NCI-H2196 (cell line): ENCODE measurements at regions not wholly inside any gene's neighbourhood (a gene's known extent, or its start where the extent isn't known, plus 50 kb on each side); places are given as distances from the start of the nearest gene placed in this dataset.
"Not testable (repeated sequence)": the region's sequence is repeated elsewhere in the genome, so short reads cannot be mapped to it uniquely, and the experiment has no call there.

Source experiments
- DNase-seq: peaks from one replicate; lab custom pipeline; 2025; ENCODE audit not compliant: unreplicated experiment; lab: John Stamatoyannopoulos, UW

DNA sequence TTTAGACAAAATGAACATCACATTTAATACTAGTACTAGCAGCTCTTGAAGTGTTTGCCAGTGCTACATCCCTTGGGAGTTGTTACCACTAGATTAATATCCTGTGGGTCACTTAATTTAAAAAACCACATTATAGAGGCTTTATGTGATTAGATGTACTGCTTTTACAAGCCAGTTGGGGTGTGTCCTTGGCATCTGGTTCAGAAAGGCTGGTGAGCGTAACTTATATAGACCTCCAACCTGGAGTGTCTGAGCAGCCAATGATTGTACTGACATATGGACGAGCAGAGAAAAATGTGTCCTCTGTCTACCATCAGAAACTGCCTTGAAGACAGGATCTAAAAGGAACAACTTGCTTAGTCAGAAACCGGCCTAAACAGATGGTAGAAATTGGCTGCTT lies 306.2 kb upstream of the ATP11B start:
- no peak for DNase-seq

DNA sequence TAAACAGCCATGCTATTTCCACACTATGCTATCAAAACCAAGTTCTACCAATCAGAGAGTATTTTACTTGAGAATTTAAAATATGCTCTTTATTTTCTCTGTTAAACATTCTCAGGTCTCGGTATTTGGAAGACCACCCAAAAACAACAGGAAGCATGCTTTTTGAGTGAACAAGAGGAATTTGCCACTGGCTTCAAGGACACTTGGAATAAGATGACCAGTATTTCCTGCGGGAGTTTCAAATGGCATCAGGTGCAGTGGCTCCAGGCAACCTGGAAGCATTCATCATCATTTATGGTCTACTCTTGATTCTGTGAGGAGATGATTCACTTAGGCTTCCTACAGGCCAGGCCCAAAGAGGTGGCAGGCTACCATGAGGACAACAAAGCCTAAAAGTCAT lies 305.7 kb upstream of the ATP11B start:
- DNase-seq, result no peak

DNA sequence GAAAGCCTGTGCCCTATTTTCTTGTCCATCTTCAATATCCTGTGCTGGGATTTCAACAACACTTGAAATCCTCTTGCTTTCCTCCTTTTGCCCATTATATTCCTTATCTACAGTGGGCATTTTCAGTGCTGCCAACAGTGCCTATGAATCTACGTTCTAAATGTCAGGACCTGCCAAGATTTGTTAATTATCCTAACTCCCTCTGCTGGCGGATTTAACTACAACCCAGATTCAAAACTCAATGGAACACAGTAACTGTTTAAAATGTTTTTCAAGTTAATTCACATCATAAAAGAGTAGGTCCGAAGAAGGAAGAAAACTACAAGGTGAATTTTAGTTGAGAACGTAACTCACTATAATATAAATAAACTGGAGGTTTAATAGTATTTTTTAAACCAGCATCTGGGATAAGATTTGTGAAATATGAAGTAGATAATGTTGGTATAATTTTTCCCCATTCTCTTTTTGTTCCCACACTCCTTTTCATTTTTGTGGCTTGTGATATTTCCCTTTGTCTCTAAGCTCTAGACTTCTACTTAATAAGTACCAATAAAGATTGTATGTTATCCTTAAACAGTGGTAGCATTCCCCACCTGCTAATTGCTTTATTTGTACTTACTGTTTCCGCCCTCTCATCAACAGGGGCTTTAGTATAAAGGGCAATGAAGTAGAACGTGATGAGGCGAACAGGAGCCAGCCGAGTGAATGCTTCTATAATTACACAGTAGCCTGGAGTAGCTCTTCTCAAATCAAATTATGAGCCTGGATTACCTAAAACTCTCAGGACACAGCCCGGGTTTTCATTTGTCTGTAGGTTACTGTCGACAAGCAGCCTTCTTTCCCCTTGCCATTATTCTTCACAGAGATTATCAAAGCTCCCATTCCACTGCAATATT lies 302.5 kb upstream of the ATP11B start:
- peak; percentile 86 for DNase-seq

- DNase-seq, result peak; percentile 58
Observed at GRCh38 chr3:182491577-182491976, 301.7 kb upstream of the ATP11B start.

- no peak for DNase-seq
Observed at GRCh38 chr3:182492536-182492935, 300.8 kb upstream of the ATP11B start.

- no peak for DNase-seq
Observed at GRCh38 chr3:182500289-182500688, 293.0 kb upstream of the ATP11B start.

GRCh38 chr3:182501856-182502255 lies 291.4 kb upstream of the ATP11B start:
- no peak for DNase-seq

DNA sequence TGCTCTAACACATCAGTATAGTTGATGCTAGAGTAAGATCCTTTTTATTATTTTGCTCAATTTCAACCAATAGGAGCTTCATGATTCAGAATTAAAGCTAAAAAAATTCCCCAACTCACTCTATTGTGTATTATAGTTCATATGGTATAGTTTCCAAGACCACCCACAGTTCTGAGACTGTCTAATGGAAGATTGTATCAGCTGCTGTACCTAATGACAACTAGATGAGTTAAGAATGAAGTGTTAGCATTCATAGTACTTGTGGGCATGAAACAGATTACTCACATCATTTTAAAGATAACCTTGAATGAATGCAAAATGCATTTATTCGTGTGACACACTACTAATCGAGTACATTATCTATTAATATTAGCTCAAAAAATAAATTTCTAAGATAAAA lies 289.9 kb upstream of the ATP11B start:
- no peak for DNase-seq

DNA sequence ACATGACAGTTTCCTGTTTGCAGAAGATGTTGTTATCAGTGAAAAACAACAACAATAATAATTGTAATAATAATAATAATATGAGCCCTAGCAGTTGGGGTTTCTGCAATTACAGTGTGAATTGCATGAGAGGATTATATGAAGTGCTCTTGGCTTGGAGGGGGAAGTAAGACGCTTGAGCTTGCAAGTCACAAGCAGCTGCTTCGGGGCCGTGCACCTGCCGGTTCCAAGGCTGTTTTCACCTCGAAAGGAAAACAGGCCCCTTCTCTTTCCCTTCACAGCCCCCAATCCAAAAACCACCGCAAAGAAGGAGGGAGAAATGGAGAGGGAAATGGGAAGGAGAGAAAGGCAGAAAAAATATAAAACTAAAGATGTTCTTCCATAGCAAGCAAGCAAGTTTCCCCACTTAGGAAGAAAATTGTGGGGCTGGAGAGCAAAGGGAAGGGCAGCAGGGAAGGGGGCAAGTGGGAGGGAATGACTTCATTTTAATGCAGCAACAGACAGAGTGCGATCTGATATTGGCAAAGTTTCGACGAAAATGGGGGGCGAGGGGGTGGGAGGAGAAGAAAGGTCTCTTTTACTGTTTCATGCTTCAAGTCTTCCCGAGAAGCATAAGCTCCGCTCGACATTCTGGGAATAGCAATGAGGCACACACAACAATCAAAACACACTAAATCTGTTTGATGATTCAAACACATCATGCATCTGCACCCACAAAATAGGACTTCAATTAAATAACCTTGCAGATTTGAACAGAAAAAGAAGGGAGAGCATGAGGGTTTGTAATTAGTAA lies 284.2 kb upstream of the ATP11B start:
- DNase-seq, result no peak

- DNase-seq, result no peak
Observed at GRCh38 chr3:182509844-182510460, 283.4 kb upstream of the ATP11B start.

GRCh38 chr3:182514236-182514964 lies 278.9 kb upstream of the ATP11B start:
- no peak for DNase-seq

DNA sequence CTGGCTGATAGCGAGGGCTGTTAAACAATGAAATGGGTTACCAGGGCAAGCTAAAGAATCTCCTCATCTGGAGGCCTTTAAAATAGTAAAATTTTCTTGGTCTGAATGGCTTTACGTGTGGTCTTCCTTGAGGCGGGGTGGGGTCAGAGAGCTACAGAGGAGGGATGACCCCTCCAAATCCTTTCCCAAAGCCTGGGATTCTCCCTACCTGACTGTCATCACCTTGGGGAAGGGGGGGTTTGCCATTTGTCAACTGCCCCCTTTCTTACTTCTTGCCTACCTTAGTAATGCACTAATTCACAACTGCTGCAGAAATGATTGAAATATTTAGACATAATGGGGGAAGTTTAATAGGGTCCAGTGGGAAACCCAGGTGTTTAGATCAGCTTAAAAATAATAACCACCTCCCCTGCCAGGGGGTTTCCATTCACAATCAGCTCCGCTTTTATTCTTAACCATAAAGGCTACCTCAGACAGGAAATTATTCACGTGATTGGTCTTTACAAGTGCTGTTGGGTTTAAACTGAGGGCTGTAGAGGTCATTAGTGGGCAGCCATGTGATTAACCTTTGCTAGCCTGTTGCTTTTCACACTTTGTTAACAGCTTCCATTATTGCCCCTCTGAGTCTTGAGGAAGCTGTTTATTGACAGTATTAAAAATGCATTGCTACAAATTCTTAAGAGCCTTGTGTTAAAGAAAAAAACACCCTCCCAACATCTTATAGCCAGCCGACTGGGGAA lies 276.5 kb upstream of the ATP11B start:
- no peak for DNase-seq

- DNase-seq, result no peak
Observed at GRCh38 chr3:182519569-182519968, 273.7 kb upstream of the ATP11B start.

GRCh38 chr3:182521339-182521738 lies 272.0 kb upstream of the ATP11B start:
- DNase-seq, result no peak

- DNase-seq, result not testable (repeated sequence)
Observed at GRCh38 chr3:182523424-182523823, 269.9 kb upstream of the ATP11B start.

DNA sequence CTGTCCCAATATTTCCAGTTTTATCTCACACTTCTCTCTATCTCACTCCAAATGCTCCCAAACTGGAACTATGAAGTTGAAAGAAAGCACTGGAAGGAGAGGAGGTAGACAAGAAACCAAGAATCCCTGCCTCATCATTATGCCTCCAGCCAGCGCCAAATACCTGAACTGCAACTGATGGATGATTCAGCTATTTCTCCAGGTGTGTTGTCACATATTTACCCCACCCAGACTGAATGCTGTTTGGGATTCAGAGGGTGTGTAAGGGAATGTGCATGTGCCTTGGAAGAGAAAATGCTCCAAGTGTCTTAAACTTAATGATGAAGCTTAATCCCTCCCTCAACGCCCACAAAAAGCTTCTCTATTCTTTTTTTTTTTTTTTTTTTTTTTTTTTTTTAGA lies 269.5 kb upstream of the ATP11B start:
- DNase-seq, result no peak

DNA sequence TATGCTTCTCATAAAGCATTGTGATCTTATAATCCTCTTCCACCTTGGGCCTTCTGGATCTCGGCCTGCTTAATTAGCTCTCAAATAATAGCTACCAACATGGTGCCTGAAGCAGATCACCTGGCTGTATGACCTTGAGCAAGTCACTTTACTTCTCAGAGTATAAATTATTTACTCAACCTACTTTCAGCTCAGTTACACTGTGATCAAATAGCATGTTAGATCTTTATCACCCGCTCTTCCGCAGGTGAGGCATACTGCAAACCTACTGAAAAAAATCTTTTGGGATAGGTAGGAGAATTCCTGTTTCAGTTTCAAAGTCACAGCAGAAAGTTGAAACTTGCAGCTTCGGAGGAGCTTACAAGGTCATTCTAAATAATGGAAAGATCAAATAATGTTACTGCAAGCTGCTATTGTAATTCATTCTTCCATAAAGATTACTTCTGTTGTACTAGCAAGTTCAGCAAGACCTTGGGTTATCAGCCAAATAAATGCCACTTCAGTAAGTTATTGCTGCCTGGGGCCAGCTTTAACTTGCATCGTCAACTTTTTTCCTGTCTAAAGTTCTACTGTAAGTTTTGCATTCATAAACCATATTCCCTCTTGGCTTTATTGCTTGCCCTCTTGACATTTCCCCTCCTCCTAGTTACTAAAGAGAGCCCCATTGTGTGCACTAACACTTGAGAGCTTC lies 268.4 kb upstream of the ATP11B start:
- DNase-seq, result no peak

GRCh38 chr3:182525766-182526374 lies 267.4 kb upstream of the ATP11B start:
- no peak for DNase-seq

- DNase-seq, result no peak
Observed at GRCh38 chr3:182527745-182528144, 265.6 kb upstream of the ATP11B start.
